ENCODE measurements at regions not wholly inside any gene's neighbourhood (a gene's known extent, or its start where the extent isn't known, plus 50 kb on each side); places are given as distances from the start of the nearest gene placed in this dataset.

DNA sequence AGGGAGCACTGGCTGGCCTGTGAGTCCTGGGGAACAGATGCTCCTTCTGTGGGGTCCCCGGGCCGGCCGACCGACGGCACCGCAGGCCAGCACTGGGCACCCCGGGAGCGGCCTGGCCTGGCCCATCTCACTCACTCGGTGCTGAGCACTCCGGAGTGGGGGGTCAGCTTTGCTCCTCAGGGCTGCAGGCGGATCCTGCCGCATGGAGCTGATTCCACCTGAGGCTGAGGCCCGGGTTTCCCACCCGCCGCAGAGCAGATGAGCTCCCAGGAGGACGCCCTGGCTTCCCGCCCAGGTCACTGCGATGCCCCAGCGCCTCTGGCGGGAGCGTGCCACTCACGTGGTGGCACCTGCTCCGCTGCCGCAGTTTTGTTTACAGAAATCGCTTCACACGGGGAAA, 418.6 kb downstream of the GALR1 start:
- TF ChIP-seq ZC3H10 (CRISPR knock-in tag; IDR thresholded peaks at IDR 0.05) (no peak), TOX (CRISPR knock-in tag; IDR thresholded peaks at IDR 0.05; ENCODE audit: borderline replicate concordance) (no peak), SNAI2 (CRISPR knock-in tag; IDR thresholded peaks at IDR 0.05) (no peak), PATZ1 (CRISPR knock-in tag; IDR thresholded peaks at IDR 0.05; ENCODE audit: borderline replicate concordance) (no peak), ZFP3 (CRISPR knock-in tag; IDR thresholded peaks at IDR 0.05) (no peak), ARNTL (CRISPR knock-in tag; IDR thresholded peaks at IDR 0.05; ENCODE audit: borderline replicate concordance, low read depth) (no peak), ISL1 (CRISPR knock-in tag; IDR thresholded peaks at IDR 0.05) (no peak), ZNF565 (CRISPR knock-in tag; conservative IDR thresholded peaks at IDR 0.05; ENCODE audit: low read depth) (no peak), ZNF8 (CRISPR knock-in tag; IDR thresholded peaks at IDR 0.05) (no peak), TCF4 (CRISPR knock-in tag; IDR thresholded peaks at IDR 0.05; ENCODE audit: borderline replicate concordance) (no peak), ZNF70 (CRISPR knock-in tag; IDR thresholded peaks at IDR 0.05) (no peak)
- TF ChIP-seq, protein P1, sequence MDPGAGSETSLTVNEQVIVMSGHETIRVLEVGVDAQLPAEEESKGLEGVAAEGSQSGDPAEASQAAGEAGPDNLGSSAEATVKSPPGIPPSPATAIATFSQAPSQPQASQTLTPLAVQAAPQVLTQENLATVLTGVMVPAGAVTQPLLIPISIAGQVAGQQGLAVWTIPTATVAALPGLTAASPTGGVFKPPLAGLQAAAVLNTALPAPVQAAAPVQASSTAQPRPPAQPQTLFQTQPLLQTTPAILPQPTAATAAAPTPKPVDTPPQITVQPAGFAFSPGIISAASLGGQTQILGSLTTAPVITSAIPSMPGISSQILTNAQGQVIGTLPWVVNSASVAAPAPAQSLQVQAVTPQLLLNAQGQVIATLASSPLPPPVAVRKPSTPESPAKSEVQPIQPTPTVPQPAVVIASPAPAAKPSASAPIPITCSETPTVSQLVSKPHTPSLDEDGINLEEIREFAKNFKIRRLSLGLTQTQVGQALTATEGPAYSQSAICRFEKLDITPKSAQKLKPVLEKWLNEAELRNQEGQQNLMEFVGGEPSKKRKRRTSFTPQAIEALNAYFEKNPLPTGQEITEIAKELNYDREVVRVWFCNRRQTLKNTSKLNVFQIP (CRISPR knock-in tag; IDR thresholded peaks at IDR 0.05; ENCODE audit: borderline replicate concordance, low read depth) = no peak
- no peak for ATAC-seq

GRCh38 chr18:77669331-77669730, 419.7 kb downstream of the GALR1 start:
- TF ChIP-seq, protein P2, sequence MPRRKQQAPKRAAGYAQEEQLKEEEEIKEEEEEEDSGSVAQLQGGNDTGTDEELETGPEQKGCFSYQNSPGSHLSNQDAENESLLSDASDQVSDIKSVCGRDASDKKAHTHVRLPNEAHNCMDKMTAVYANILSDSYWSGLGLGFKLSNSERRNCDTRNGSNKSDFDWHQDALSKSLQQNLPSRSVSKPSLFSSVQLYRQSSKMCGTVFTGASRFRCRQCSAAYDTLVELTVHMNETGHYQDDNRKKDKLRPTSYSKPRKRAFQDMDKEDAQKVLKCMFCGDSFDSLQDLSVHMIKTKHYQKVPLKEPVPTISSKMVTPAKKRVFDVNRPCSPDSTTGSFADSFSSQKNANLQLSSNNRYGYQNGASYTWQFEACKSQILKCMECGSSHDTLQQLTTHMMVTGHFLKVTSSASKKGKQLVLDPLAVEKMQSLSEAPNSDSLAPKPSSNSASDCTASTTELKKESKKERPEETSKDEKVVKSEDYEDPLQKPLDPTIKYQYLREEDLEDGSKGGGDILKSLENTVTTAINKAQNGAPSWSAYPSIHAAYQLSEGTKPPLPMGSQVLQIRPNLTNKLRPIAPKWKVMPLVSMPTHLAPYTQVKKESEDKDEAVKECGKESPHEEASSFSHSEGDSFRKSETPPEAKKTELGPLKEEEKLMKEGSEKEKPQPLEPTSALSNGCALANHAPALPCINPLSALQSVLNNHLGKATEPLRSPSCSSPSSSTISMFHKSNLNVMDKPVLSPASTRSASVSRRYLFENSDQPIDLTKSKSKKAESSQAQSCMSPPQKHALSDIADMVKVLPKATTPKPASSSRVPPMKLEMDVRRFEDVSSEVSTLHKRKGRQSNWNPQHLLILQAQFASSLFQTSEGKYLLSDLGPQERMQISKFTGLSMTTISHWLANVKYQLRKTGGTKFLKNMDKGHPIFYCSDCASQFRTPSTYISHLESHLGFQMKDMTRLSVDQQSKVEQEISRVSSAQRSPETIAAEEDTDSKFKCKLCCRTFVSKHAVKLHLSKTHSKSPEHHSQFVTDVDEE (CRISPR knock-in tag; IDR thresholded peaks at IDR 0.05) = no peak
- TF ChIP-seq ZFP3 (CRISPR knock-in tag; IDR thresholded peaks at IDR 0.05) (no peak), SNAI2 (CRISPR knock-in tag; IDR thresholded peaks at IDR 0.05) (no peak), ZFP30 (CRISPR knock-in tag; IDR thresholded peaks at IDR 0.05) (no peak), GLIS3 (CRISPR knock-in tag; IDR thresholded peaks at IDR 0.05) (no peak), ZC3H10 (CRISPR knock-in tag; IDR thresholded peaks at IDR 0.05) (no peak), PATZ1 (CRISPR knock-in tag; IDR thresholded peaks at IDR 0.05; ENCODE audit: borderline replicate concordance) (no peak), ISL1 (CRISPR knock-in tag; IDR thresholded peaks at IDR 0.05) (no peak), CSDC2 (CRISPR knock-in tag; IDR thresholded peaks at IDR 0.05) (no peak), CSRNP3 (CRISPR knock-in tag; IDR thresholded peaks at IDR 0.05) (no peak), PPARA (CRISPR knock-in tag; IDR thresholded peaks at IDR 0.05; ENCODE audit: borderline replicate concordance) (no peak), CREB5 (CRISPR knock-in tag; IDR thresholded peaks at IDR 0.05; ENCODE audit: low read depth) (no peak), BACH2 (CRISPR knock-in tag; IDR thresholded peaks at IDR 0.05; ENCODE audit: borderline replicate concordance) (no peak), OSR1 (CRISPR knock-in tag; IDR thresholded peaks at IDR 0.05) (no peak), RARB (CRISPR knock-in tag; IDR thresholded peaks at IDR 0.05) (no peak), ZNF8 (CRISPR knock-in tag; IDR thresholded peaks at IDR 0.05) (no peak), TOX (CRISPR knock-in tag; IDR thresholded peaks at IDR 0.05; ENCODE audit: borderline replicate concordance) (no peak), ESRRG (CRISPR knock-in tag; IDR thresholded peaks at IDR 0.05) (no peak)
- no peak for ATAC-seq
